HG03175 (cell line): ENCODE measurements at regions not wholly inside any gene's neighbourhood (a gene's known extent, or its start where the extent isn't known, plus 50 kb on each side); places are given as distances from the start of the nearest gene placed in this dataset.
A peak's percentile ranks its signal among the peaks of the same experiment; 100 is the strongest.

ENCODE experiments used
- ATAC-seq: cut with Tn5 transposase; IDR thresholded peaks from one replicate; pipeline ENCODE4 v1.9.1; 2021; ENCODE audit warnings: mild to moderate bottlenecking, moderate library complexity; ENCODE audit not compliant: unreplicated experiment

- no peak for ATAC-seq
These were observed 543.6 kb upstream of the CFAP20DC start for GRCh38 chr3:59593380-59593779.

DNA sequence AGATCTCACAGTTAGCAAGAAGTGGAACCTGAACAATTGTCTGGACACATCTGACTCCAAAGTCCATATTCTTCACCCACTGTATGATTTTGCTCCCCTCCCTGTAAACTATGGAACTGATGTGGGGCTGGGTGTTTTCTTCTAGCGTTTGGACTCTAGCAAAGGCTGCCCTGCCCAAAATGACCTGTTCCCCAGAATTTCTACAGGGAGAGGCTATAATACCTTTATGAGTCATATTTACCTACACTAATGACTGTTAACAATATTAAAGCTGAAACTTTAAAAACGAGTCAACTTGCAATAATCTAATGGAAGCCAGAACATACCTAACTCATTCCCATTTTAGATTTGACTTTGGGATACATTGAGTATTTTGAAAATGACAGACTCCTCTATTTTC, 531.2 kb upstream of the CFAP20DC start:
- no peak for ATAC-seq

- no peak for ATAC-seq
These were observed 530.7 kb upstream of the CFAP20DC start for GRCh38 chr3:59580499-59580898.

DNA sequence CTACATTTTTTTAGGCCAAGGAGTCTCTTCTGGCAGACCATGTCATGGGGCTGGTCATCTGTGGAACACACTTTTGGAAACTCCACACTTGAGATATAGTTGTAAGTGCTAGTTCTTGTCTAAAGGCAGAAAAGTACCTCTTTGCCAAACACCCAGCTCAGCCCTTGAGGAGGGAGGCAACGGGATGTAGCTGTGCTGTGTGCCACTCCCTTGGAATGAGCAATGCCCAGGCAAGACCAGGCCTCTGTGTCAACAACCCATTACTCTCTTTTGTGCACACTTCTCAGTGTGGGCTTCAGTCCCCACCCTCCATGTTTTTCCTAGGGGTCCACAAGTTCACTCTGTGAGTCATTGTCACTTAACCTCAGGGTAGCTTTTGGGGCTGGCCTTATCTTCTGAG, 528.3 kb upstream of the CFAP20DC start:
- no peak for ATAC-seq

DNA sequence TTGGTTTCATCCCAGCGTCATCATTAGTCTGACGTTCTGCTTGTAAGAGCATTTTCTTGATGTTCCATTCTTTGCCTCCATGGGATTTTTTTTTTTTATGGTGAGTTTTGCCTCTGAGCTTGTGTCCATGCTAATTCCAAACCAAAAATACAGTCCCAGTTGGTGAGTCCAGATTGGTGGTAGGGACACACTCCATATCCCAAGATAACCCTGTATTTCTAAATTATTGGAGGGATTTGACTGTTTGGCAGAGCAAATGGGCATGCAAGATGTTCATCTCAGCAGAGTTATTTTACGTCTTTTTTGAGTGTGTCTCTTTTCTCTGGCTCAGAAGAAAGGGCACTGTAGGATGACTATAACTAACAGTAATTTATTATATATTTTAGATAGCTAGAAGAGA, 526.8 kb upstream of the CFAP20DC start:
- ATAC-seq, result no peak

DNA sequence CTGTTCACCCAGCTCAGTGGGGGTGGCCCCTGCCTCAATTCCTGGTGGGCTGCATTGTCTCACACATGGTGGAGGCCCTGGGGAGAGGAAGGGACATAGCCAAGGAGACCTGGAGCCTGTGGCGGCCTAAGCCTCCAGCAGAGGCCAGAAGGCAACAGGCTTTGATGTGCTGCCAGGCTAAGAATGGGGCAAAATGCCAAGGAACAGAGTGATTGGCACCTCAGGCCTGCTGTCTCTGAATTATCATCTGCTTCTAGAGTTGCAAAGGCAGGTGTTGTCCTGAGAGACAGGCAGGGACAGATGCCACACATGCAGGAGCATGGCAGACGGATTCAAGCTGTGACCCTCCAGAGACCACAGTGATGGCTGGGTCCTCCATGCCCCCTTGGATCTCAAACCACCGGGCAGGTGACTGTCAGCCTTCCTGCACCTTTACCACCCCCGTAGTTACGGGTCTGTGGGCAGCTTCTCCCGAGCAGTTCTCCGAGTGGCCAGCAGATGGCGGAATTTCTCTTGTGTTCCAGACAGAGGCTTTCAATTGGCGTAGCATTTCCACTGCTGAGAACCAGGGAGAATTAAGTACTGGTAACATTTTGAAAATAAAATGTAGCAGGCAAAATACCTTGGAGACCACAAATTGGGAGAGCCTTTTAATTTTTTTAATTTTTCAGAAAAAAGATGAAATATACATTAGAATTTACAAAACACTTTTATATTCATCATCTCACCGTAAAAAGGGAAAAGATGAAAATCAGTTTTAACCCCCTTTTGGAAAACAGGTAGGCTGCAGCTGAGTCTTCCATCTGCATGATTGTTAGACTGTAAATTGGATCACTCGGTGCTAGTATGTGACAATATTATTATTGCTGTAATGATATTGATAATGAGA, 525.5 kb upstream of the CFAP20DC start:
- peak; percentile 80 for ATAC-seq

DNA sequence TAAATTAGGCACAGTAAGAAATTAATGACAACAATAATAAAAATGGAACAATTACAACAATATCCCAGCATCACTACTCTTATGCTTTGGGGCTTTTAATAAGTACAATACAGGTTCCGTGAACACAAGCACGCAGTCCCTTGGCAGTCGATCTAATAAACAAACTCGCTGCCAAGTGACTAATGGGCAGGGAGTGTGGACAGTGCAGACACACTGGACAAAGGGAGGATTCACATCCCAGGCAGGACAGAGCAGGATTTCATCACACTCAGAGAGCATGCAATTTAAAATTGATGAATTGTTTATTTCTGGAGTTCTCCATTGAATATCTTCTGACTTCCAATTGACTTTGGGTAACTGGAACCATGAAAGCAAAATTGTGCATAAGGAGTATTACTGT, 524.1 kb upstream of the CFAP20DC start:
- ATAC-seq, result no peak

DNA sequence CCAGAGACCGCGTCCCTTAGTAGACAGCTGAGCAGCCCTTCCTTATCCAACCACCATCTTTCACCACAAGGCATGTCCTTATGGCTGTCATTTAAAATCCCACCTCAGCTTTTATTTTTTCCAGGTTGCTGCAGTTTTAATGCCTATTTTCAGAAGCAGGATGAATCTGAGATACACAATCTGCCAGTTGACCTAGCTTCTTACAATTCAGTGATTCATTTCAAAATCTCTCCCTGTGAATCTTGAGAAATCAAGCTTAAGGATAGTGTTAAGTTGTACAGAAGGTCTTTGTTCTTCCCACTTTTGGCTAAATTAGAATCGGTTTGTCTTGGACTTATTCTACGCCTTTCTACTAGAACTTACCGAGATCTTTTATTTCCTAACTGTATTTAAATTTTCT, 522.3 kb upstream of the CFAP20DC start:
- ATAC-seq, result no peak

DNA sequence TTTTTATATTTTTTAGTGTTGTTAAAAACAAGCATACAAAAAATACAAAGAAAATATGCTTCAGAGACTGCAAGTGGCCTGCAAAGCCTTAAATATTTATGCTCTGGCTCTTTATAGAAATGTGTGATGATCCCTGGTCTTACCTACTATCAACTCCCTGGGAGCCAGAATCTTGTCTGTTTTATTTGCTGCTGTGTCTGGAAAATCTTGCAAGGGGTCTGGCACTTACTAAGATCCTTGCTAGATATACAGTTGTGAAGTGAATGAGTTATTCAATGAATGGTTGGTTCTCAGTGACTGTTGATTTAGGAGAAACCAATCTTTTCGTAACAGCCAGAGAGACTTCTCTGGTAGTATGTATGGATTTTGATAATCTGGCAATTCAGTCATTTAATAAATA, 521.0 kb upstream of the CFAP20DC start:
- no peak for ATAC-seq

DNA sequence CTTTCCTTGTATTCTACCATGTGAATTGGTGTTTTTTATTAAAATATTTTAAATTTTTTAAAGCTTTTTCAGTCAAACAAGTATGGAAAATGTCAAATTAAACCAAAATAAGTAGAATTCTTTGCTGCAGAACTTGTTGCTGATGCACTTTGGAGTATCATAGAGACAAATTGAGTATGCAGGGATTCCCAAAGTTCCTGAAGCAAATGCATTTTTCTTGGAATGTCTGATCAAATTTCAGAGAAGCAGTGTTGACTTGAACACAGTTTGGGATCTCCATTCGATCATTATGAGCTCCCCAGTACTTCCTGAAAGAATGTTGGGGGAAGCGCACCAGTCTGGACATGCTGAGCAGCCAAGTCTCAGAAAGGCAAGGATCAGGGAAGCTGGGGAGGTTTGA, 517.8 kb upstream of the CFAP20DC start:
- ATAC-seq, result no peak

GRCh38 chr3:59566481-59566975, 516.7 kb upstream of the CFAP20DC start:
- ATAC-seq, result peak; percentile 97

DNA sequence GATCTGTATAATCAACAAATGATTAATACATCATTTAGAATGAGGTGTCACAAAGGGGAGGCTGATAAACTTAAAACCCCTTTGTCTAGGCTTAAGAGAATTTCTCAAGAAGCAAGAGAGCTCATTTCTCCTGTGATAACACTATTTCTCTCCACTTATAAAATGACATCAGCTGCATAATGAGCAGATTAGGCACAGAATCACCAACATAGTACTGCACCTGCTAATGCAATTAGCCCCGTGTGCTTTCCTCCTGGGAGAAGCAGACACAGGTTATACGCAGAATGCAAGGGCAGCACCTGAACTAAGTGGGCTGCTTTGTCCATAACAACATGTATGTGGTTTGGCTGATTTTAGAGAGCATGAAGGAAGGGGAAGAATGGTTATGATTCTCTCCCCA, 515.3 kb upstream of the CFAP20DC start:
- ATAC-seq, result no peak

- no peak for ATAC-seq
These were observed 514.1 kb upstream of the CFAP20DC start for GRCh38 chr3:59563966-59564365.

DNA sequence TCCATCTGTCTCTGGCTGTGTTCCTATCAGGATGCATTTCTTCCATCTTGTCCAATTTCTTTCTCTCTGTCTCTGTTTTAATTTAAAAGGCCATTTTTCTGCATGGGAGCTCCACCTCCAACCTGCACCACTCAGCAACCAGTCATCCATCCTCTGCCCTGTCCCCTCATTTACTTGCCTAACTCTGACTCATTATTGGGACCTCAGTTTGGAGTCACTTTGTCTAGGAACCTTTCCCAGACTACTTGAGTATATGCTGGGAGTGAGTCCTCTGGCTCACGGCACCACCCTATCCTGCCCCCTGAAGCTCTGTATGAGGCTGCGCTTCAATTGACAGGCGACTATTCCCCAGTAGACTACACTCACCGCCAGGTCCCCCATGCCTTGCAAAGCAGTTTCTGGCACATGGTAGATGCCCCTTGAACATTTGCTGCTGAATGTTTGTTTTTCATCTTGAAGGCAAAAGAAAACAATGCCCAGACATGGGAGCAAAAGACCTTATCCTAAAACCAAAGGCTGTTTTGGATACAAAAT, 513.3 kb upstream of the CFAP20DC start:
- ATAC-seq, result no peak

GRCh38 chr3:59559721-59560435, 510.1 kb upstream of the CFAP20DC start:
- ATAC-seq, result no peak

GRCh38 chr3:59558906-59559720, 509.3 kb upstream of the CFAP20DC start:
- no peak for ATAC-seq

GRCh38 chr3:59555593-59556315, 505.9 kb upstream of the CFAP20DC start:
- ATAC-seq, result no peak

GRCh38 chr3:59553076-59553475, 503.3 kb upstream of the CFAP20DC start:
- ATAC-seq, result no peak

DNA sequence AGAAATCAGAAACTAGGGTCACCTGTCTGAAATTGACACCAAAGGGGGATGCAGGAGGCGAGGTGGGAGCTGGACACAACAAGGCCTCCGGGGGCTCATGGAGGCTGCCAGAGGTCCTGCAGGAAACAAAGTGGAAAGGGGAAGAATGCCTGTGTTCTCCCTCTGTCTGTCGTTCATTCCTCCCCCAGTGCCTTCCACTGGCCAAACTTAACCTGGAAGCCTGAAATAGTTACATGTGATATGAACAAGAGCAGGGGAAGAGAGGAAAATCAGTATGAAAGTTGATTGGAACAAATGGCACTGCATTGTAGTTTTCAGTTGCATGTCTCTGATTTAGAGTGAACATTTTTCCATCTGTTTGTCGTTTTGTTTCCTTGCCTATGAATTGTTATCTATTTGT, 502.0 kb upstream of the CFAP20DC start:
- ATAC-seq, result no peak

DNA sequence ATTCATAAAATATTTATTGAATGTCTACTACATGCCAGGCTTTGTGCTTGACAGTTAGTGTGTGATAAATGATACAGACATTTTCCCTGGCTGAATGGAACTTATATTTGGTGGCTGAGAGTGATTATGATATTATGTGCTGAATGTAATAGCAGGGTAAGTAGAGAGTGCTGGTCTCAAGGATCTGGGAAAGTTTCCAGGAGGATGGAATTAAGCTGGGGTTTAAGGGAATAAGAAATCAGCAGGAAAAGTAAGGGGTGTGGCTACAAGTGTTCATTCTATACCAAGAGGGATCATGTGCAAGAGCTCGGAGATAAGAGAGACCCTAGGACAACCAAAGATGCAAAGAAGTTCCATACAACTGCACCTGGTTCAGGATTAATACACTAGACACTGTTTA, 500.1 kb upstream of the CFAP20DC start:
- ATAC-seq, result no peak
